GM19438 (cell line): ENCODE measurements at regions not wholly inside any gene's neighbourhood (a gene's known extent, or its start where the extent isn't known, plus 50 kb on each side); places are given as distances from the start of the nearest gene placed in this dataset.

Experiments used
- ATAC-seq: cut with Tn5 transposase; IDR thresholded peaks from one replicate; pipeline ENCODE4 v1.9.1; 2021; ENCODE audit warnings: low read depth; ENCODE audit not compliant: unreplicated experiment

- ATAC-seq: no peak
Observed at GRCh38 chr12:115859231-115859630, 418.3 kb downstream of the MED13L start.

GRCh38 chr12:115857923-115858322, 419.6 kb downstream of the MED13L start:
- ATAC-seq: no peak

- no peak for ATAC-seq
Observed at GRCh38 chr12:115857160-115857920, 420.2 kb downstream of the MED13L start.

DNA sequence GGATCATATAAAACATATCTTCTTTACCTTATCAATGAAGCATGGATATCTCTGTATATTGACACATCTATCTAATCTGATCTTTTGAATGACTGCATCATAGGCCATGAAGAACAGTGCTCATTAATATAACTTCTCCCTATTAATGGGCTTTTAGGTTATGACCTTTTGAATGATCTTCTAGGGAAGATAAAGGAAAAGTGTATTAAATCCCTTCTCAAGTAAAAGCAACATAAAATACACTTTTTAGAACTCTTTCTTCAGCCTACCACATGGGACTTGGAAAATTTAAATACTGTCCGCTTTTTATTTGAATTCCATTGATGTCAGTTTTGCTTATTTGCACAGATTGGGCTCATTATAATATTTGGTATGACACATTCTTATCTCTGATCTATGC, 425.4 kb downstream of the MED13L start:
- ATAC-seq: no peak

- no peak for ATAC-seq
Observed at GRCh38 chr12:115850957-115851356, 426.5 kb downstream of the MED13L start.

GRCh38 chr12:115849262-115849943, 428.1 kb downstream of the MED13L start:
- ATAC-seq: no peak

- ATAC-seq: no peak
Observed at GRCh38 chr12:115847398-115847797, 430.1 kb downstream of the MED13L start.

DNA sequence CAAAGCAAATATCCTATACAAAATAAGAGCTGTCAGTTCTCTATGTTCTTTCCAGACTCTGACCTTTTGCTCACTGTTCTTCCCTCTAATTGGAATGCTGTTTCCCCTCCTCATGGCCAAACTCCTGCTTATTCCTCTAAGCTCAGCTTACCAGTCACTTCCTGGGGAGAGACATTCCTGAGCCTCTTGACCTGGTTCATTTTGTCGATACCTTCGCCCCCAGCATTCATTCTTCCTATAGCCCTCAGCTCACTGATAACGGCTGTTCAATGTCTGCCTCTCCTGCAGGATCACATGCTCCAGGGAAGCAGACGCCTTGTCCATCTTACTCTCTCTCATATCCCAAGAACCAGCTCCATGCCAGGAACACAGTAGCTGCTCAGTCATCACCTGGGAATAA, 431.0 kb downstream of the MED13L start:
- ATAC-seq: no peak

DNA sequence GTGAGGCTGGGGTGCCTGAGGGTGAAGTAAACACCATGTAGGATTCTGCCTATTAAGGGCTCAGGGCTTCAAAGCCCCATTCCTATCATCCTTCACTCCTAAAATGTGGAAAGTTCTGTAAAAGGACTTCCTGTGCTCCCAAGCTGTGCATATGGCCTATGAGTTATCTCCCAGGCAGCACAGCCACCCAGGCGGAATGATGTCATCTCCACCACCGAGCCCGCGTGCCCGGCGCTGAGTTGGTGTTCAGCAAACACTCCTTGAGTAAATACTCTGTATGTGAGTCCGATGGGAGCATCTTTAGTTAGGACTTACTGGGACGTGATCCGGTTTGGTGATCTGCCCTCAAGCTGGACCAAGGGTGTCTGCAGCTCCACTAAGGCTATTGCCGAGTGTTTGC, 437.3 kb downstream of the MED13L start:
- no peak for ATAC-seq

DNA sequence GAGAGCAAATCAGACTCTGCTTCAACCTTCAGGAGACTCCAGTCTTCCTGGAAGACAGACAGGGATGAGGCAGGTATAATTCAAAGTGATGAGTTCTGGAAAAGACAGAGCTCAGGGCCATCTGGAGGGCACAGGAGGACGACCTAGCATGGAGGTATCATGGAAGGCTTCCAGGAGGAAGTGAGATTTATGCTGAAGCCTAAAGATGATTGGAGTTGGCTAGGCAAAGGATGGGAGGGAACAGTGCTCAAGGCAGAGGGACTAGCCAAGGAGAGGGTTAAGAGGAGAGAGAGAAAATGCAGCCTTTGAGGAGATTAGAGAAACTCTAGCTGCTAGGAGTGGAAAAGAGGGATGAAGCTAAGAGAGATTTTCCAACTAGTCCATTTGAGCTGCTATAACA, 438.5 kb downstream of the MED13L start:
- no peak for ATAC-seq

DNA sequence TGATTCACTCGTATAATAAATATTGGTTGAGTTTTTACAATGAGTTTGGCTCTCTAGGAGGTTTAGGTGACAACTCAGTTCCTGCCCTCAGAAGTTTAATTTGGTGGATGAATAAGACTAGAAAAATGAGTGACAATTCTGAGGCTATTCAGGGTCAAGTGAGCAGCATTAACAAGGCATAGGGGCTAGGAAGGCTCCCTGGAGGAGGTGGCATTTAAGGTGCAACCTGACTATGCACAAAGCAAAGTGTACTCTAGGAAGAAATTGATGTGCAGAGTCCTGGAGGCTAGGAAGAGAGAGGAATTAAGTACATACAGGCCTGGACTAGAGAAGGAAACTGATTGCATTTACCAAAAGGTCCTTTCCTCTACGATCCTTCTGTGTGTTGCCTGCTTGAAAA, 440.3 kb downstream of the MED13L start:
- ATAC-seq: no peak

GRCh38 chr12:115835445-115835844, 442.0 kb downstream of the MED13L start:
- no peak for ATAC-seq

DNA sequence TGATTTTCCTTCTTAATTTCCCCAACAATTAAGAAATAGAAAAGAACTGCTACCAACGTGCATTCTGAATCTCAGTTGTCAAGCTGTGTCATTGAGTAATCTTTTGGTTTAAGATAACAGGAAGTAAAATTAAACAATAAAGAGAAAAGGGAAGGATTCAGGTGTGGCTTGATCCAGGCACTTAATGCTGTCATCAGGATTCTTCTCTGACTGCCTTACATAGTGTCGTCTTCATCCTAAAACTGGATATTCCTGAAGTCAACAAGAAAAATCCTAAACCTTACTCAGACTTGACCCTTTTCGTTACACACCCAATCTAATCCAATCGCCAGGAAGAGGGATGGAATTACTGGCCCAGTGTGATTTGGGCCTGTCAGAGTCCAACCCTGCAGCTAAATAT, 443.8 kb downstream of the MED13L start:
- no peak for ATAC-seq

GRCh38 chr12:115830633-115831032, 446.9 kb downstream of the MED13L start:
- no peak for ATAC-seq

GRCh38 chr12:115830070-115830469, 447.4 kb downstream of the MED13L start:
- ATAC-seq: no peak

GRCh38 chr12:115828168-115828567, 449.3 kb downstream of the MED13L start:
- no peak for ATAC-seq

GRCh38 chr12:115824936-115825602, 452.4 kb downstream of the MED13L start:
- no peak for ATAC-seq

- ATAC-seq: no peak
Observed at GRCh38 chr12:115823635-115824034, 453.9 kb downstream of the MED13L start.

GRCh38 chr12:115820656-115821055, 456.8 kb downstream of the MED13L start:
- no peak for ATAC-seq

DNA sequence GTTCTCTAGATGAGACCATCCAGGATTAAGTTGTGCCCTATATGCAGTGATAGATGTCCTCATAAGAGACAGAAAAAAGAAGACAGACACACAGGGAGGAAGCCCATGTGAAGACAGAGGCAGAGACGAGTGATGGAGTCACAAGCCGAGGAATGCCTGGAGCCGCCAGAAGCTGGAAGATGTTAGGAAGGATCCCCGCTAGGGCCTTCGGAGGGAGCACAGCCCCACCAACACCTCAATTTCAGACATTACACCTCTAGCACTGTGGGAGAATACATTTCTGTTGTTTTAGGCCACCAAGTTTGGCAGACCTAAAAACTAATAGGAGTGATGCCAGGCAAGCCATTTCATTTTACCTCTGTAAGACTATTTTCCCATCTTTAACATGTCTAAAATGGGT, 458.5 kb downstream of the MED13L start:
- no peak for ATAC-seq

DNA sequence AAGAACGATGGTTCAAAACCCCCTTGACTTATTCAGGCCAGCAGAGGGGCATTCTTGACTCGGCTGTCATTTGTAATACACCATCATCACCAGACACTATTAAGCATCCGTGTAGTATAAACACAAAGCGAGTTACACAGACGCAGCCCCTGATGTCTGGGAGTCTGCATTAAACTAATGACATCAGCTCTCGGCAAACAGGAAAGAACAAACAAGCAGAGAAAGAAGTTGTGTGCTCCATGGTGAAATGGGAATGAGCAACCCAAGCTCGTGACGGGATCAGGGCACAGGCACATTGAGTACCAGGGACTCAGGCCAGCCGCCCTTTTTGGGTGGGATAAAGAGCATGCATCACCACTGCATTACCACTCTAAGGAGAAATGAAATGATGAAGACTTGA, 460.1 kb downstream of the MED13L start:
- no peak for ATAC-seq

DNA sequence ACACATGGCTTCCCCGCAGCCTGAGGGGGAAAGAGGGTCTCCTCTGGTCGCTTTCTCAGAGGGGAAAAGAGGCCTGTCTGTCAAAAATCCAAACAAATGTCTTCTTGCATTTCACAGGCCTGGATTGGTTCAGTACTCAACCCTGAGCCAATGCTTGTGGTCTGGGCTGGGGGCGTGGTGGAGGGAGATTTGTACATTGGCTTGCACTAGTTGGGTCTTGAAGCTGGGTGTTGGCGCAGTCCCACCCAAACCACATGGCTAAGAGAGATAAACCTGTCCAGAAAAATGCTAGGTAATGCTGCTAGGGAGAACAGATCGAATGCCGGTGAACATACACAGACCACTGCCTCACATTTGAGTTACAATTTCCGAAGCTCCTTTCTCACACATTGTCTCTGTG, 461.6 kb downstream of the MED13L start:
- no peak for ATAC-seq
